ENCODE measurements at regions not wholly inside any gene's neighbourhood (a gene's known extent, or its start where the extent isn't known, plus 50 kb on each side); places are given as distances from the start of the nearest gene placed in this dataset.

GRCh38 chr17:72407931-72408330 lies 287.1 kb downstream of the SOX9 start:
- Histone ChIP-seq H3K9me3 (replicated peaks in 1 of 2; ENCODE audit: control insufficient read depth in 1 of 2, insufficient read depth in 1 of 2, low read length in 2 of 2) (peaks cover 0 to 4% of the 10 kb centered on the region in 2 donors), H3K79me2 (ENCODE audit: insufficient read depth, low read length) (no peaks in the 10 kb centered on the region), H3K4me2 (replicated peaks; ENCODE audit: extremely low read depth, low read length, poor library complexity, severe bottlenecking) (no peak overlapping the region), H3K27me3 (ENCODE audit: control insufficient read depth in 2 of 2, insufficient read depth in 2 of 2, low read length in 2 of 2) (no peaks in the 10 kb centered on the region), H2AFZ (ENCODE audit: insufficient read depth, low read depth, low read length, poor library complexity, severe bottlenecking) (no peak overlapping the region), H3K9ac (ENCODE audit: insufficient read depth, low read length, poor library complexity, severe bottlenecking) (no peak overlapping the region), H3K36me3 (replicated peaks in 1 of 2; ENCODE audit: control insufficient read depth in 1 of 2, insufficient read depth in 2 of 2, low read length in 2 of 2) (no peaks in the 10 kb centered on the region), H3K4me1 (ENCODE audit: control insufficient read depth in 1 of 2, insufficient read depth in 2 of 2, low read length in 2 of 2) (no peaks in the 10 kb centered on the region), H3K4me3 (replicated peaks in 1 of 3; ENCODE audit: low read depth in 2 of 3, low read length in 3 of 3) (no peak overlapping the region), H3K27ac (ENCODE audit: low read depth in 1 of 2, low read length in 2 of 2) (no peak overlapping the region), H4K20me1 (ENCODE audit: insufficient read depth, low read length) (no peaks in the 10 kb centered on the region)
- 96% methylated on average over 3 of the region's 4 CpGs for WGBS (ENCODE audit: insufficient coverage)
- Mint-ChIP-seq H3K4me1 (no peaks in the 10 kb centered on the region), H3K36me3 (no peaks in the 10 kb centered on the region), H3K4me3 (no peak overlapping the region), H3K27ac (no peak overlapping the region), H3K9me3 (peaks cover 5 to 20% (median 12%) of the 10 kb centered on the region in 7 donors), H3K27me3 (ENCODE audit: low read depth in 3 of 3) (peaks cover 0 to 2% (median 2%) of the 10 kb centered on the region in 3 donors)
- no peak for TF ChIP-seq CTCF (IDR thresholded peaks at IDR 0.05)
- intact Hi-C loops (cut with micrococcal nuclease): no loop called here
- DNase-seq: no peak

GRCh38 chr17:72408641-72409040 lies 287.8 kb downstream of the SOX9 start:
- H3K79me2 ChIP-seq (ENCODE audit: insufficient read depth, low read length): no peaks in the 10 kb centered on the region
- no peaks in the 10 kb centered on the region for H3K4me1 Mint-ChIP-seq

More at GRCh38 chr17:72408641-72409040, 287.8 kb downstream of the SOX9 start:
- Histone ChIP-seq H3K4me1 (ENCODE audit: control insufficient read depth in 1 of 2, insufficient read depth in 2 of 2, low read length in 2 of 2) (no peaks in the 10 kb centered on the region), H3K9me3 (replicated peaks in 1 of 2; ENCODE audit: control insufficient read depth in 1 of 2, insufficient read depth in 1 of 2, low read length in 2 of 2) (peaks cover 5 to 11% of the 10 kb centered on the region in 2 donors), H3K9ac (ENCODE audit: insufficient read depth, low read length, poor library complexity, severe bottlenecking) (no peak overlapping the region), H3K4me3 (replicated peaks in 1 of 3; ENCODE audit: low read depth in 2 of 3, low read length in 3 of 3) (no peak overlapping the region), H3K27me3 (ENCODE audit: control insufficient read depth in 2 of 2, insufficient read depth in 2 of 2, low read length in 2 of 2) (no peaks in the 10 kb centered on the region), H3K27ac (ENCODE audit: low read depth in 1 of 2, low read length in 2 of 2) (no peak overlapping the region), H2AFZ (ENCODE audit: insufficient read depth, low read depth, low read length, poor library complexity, severe bottlenecking) (no peak overlapping the region), H3K36me3 (replicated peaks in 1 of 2; ENCODE audit: control insufficient read depth in 1 of 2, insufficient read depth in 2 of 2, low read length in 2 of 2) (no peaks in the 10 kb centered on the region), H4K20me1 (ENCODE audit: insufficient read depth, low read length) (no peaks in the 10 kb centered on the region), H3K4me2 (replicated peaks; ENCODE audit: extremely low read depth, low read length, poor library complexity, severe bottlenecking) (no peak overlapping the region)
- peaks cover 0 to 2% (median 2%) of the 10 kb centered on the region in 3 donors for H3K27me3 Mint-ChIP-seq (ENCODE audit: low read depth in 3 of 3)
- TF ChIP-seq CTCF (IDR thresholded peaks at IDR 0.05): no peak
- no peak overlapping the region for H3K4me3 Mint-ChIP-seq
- H3K36me3 Mint-ChIP-seq: no peaks in the 10 kb centered on the region
- 69% methylated on average over 2 of the region's 5 CpGs for WGBS (ENCODE audit: insufficient coverage)
- H3K9me3 Mint-ChIP-seq: peaks cover 7 to 24% (median 16%) of the 10 kb centered on the region in 7 donors
- no peak for DNase-seq
- peak overlapping the region in 1 of 7 donors; percentile 59 for H3K27ac Mint-ChIP-seq
- intact Hi-C loops (cut with micrococcal nuclease): no loop called here
